ENCODE measurements at regions not wholly inside any gene's neighbourhood (a gene's known extent, or its start where the extent isn't known, plus 50 kb on each side); places are given as distances from the start of the nearest gene placed in this dataset.
"Not testable (repeated sequence)": the region's sequence is repeated elsewhere in the genome, so short reads cannot be mapped to it uniquely, and the experiment has no call there.

DNA sequence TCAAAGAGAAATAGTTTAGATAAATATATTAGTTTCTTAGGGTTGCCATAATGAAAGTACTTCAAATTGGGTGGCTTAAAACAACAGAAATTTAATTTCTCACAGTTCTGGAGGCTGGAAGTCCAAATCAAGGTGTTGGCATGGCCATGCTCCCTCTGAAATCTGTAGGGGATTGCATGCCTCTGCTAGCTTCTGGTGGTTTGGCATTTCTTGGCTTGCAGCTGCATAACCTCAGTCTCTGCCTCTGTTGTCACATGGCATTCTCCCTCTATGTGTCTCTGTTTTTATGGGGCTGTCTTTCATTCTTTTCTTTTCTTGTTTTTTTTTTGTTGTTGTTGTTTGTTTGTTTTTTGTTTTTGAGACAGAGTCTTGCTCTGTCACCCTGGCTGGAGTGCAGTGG, 132.7 kb downstream of the NRN1 start:
- TF ChIP-seq, protein P1, sequence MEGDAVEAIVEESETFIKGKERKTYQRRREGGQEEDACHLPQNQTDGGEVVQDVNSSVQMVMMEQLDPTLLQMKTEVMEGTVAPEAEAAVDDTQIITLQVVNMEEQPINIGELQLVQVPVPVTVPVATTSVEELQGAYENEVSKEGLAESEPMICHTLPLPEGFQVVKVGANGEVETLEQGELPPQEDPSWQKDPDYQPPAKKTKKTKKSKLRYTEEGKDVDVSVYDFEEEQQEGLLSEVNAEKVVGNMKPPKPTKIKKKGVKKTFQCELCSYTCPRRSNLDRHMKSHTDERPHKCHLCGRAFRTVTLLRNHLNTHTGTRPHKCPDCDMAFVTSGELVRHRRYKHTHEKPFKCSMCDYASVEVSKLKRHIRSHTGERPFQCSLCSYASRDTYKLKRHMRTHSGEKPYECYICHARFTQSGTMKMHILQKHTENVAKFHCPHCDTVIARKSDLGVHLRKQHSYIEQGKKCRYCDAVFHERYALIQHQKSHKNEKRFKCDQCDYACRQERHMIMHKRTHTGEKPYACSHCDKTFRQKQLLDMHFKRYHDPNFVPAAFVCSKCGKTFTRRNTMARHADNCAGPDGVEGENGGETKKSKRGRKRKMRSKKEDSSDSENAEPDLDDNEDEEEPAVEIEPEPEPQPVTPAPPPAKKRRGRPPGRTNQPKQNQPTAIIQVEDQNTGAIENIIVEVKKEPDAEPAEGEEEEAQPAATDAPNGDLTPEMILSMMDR (IDR thresholded peaks at IDR 0.05) = not testable (repeated sequence)
- TF ChIP-seq EZH2phosphoT487 (IDR thresholded peaks at IDR 0.05) = not testable (repeated sequence)

Data from neural progenitor cell (in vitro differentiated cells).